T-helper 1 cell (primary cell): ENCODE measurements at regions not wholly inside any gene's neighbourhood (a gene's known extent, or its start where the extent isn't known, plus 50 kb on each side); places are given as distances from the start of the nearest gene placed in this dataset.
"Not testable (repeated sequence)": the region's sequence is repeated elsewhere in the genome, so short reads cannot be mapped to it uniquely, and the experiment has no call there.

Experiments
- DNase-seq, 5 donors: peaks; one replicate each; pipeline ENCODE4 v3.0.0-alpha.2; 2012 to 2020

- DNase-seq = no peak
Measured at GRCh38 chr1:232859216-232859615, 54.0 kb downstream of the MAP10 start.

GRCh38 chr1:232861107-232861506 lies 55.9 kb downstream of the MAP10 start:
- no peak for DNase-seq

- no peak for DNase-seq
Measured at GRCh38 chr1:232863544-232864275, 58.5 kb downstream of the MAP10 start.

- no peak for DNase-seq
Measured at GRCh38 chr1:232865102-232865931, 60.1 kb downstream of the MAP10 start.

- DNase-seq = no peak
Measured at GRCh38 chr1:232868793-232869491, 63.7 kb downstream of the MAP10 start.

GRCh38 chr1:232871291-232871969 lies 66.2 kb downstream of the MAP10 start:
- DNase-seq = not testable (repeated sequence)

GRCh38 chr1:232872284-232872683 lies 67.1 kb downstream of the MAP10 start:
- DNase-seq = no peak

- DNase-seq = no peak
Measured at GRCh38 chr1:232872738-232873137, 67.5 kb downstream of the MAP10 start.

- DNase-seq = no peak
Measured at GRCh38 chr1:232873412-232873811, 68.2 kb downstream of the MAP10 start.

GRCh38 chr1:232873931-232874330 lies 68.7 kb downstream of the MAP10 start:
- no peak for DNase-seq

GRCh38 chr1:232875536-232875935 lies 70.3 kb downstream of the MAP10 start:
- DNase-seq = no peak

- DNase-seq = peak in 1 of 5 donors; percentile 44
Measured at GRCh38 chr1:232876506-232877364, 71.5 kb downstream of the MAP10 start.

GRCh38 chr1:232877365-232878028 lies 72.3 kb downstream of the MAP10 start:
- DNase-seq = no peak

GRCh38 chr1:232878086-232878485 lies 72.3 kb upstream of the NTPCR start:
- no peak for DNase-seq

GRCh38 chr1:232880354-232880753 lies 70.1 kb upstream of the NTPCR start:
- peak in 1 of 5 donors; percentile 11 for DNase-seq

GRCh38 chr1:232883992-232884661 lies 66.3 kb upstream of the NTPCR start:
- no peak for DNase-seq

GRCh38 chr1:232886271-232886670 lies 64.1 kb upstream of the NTPCR start:
- no peak for DNase-seq

GRCh38 chr1:232890340-232890943 lies 60.0 kb upstream of the NTPCR start:
- DNase-seq = no peak

- peak in 1 of 5 donors; percentile 37 for DNase-seq
Measured at GRCh38 chr1:232891071-232891470, 59.3 kb upstream of the NTPCR start.

- DNase-seq = no peak
Measured at GRCh38 chr1:232891656-232892317, 58.6 kb upstream of the NTPCR start.
